ENCODE measurements at regions not wholly inside any gene's neighbourhood (a gene's known extent, or its start where the extent isn't known, plus 50 kb on each side); places are given as distances from the start of the nearest gene placed in this dataset.

- peak; percentile 1 for DNase-seq (ENCODE audit: low read depth)
Observed at GRCh38 chr14:40599725-40600124, 1007.0 kb upstream of the LRFN5 start.

GRCh38 chr14:40581264-40581663 is 1025.4 kb upstream of the LRFN5 start:
- DNase-seq (ENCODE audit: low read depth): no peak

DNA sequence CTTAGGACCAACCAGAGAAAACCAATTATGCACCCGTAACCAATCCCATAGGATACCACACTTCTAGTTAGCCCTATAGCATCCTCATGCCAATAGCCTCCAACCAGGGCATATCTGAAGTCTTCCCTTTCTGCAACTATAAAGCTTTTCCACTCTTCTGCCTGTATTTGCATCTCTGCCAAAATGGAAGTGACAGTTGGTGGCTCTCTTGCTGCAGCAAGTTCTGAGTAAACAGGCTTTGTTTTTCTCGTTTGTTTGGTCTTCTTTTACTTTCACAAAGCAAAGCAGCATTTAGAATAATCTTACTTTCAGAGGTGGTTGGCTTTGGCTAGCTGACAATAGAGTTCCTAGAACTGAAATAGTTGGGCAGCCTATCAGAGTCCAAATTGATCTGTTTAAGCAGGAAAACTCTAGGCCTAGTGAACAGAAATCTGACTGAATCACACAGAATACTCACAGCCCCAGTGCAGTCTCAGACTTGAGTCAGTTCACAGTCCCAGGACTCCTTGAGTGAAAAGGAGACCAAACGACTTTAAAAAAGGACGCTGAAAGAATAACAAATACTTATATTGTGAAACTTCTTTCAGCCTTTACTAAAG is 1029.7 kb upstream of the LRFN5 start:
- no peak for DNase-seq (ENCODE audit: low read depth)

- no peak for DNase-seq (ENCODE audit: low read depth)
Observed at GRCh38 chr14:40574780-40575179, 1031.9 kb upstream of the LRFN5 start.

GRCh38 chr14:40525314-40525713 is 1081.4 kb upstream of the LRFN5 start:
- no peak for DNase-seq (ENCODE audit: low read depth)

GRCh38 chr14:40523123-40523522 is 1083.6 kb upstream of the LRFN5 start:
- no peak for DNase-seq (ENCODE audit: low read depth)

DNA sequence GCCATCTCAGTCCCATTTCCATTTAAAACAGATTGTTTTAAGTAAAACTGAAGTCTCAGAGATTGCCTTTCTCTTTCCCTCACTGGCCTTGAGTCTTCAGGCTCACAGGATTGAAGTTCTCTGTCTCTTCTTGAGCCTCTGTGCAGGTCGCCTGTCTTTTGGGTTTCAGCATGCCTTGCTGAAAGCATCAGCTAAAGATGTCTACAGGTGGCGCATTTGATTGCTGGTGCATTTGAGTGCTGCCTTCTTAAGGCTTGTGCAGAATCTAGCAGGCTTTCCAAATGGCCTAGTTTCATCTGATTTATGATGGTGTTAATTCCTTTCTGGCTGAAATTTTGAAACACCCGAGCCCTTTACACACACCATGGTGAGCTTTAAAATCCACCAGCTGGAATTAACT is 1062.2 kb upstream of the FBXO33 start:
- DNase-seq (ENCODE audit: low read depth): no peak

DNA sequence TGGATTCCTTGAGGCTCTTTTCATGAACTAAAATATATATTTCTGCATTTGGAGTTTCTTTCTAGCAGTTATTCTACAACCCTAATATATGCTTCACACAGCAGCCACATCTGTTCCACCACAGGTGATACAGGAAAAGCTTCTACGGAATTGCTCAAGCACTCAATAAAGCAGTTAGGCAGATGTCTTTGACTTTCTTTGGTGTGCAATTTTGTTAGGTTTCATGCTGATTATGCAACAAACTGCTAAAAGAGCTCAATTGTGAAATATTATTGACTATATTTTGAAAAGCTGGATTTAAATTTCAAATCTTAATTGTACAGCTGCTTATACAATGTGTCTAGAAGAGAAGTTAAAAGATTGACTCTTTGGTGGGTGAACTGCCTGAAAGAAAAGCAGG is 1055.6 kb upstream of the FBXO33 start:
- no peak for DNase-seq (ENCODE audit: low read depth)

- no peak for DNase-seq (ENCODE audit: low read depth)
Observed at GRCh38 chr14:40485688-40486087, 1053.5 kb upstream of the FBXO33 start.

GRCh38 chr14:40476005-40476404 is 1043.8 kb upstream of the FBXO33 start:
- no peak for DNase-seq (ENCODE audit: low read depth)

GRCh38 chr14:40467969-40468368 is 1035.7 kb upstream of the FBXO33 start:
- DNase-seq (ENCODE audit: low read depth): no peak

- DNase-seq (ENCODE audit: low read depth): no peak
Observed at GRCh38 chr14:40464531-40464930, 1032.3 kb upstream of the FBXO33 start.

DNA sequence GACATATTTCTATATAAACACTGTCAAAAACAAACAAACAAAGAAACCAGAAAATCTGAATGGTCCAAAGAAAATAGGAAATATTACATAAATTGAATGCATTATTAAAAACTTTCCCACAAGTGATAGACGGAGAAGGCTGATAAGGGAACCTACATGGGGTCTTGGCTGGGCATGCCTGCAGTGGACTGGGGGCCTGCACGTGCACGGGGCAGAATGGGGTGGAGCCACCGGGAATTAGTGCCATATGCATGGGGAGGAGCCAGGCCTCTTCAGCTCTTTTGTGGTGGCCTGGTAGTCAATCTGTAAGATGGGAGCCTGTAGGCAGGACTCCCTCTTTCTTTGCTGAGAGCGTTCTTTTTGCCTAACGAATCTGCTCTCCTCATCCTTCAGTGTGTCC is 1031.7 kb upstream of the FBXO33 start:
- no peak for DNase-seq (ENCODE audit: low read depth)

DNA sequence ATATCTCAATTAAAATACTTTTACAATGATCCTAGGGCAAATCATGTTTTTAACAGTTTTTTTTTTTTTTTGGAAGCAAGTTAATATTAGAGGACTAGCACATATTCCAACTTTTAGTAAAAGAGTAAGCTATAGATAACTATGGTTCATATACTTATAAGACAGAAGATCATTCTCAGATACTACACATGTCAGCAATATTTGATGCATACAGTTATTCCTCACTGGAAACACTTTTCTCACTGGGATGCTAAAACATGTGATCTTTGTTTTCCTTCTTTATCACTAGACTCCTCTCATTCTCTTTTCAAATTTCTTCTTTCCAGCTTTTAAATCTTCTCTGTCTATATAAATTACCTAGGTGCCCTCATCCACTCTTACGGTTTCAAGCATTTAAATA is 1020.4 kb upstream of the FBXO33 start:
- DNase-seq (ENCODE audit: low read depth): no peak

DNA sequence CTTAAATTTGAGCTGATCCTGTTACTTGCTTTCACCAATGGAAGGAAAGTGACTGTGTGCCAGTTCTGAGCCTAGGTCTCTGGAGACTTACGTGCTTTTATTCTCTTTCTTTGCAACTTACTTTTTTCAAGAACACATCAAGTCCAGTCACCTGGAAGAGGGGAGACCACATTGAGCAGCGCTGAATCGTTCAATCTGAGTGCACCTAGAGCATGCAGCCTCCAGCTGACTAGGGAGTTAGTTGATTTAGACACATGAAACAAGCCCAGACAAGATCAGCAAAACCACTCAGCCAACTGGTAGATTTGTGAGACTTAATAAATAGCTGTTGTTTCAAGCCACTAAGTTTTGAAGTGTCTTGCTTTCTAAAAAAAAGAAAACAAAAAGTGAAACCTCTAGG is 1014.8 kb upstream of the FBXO33 start:
- DNase-seq (ENCODE audit: low read depth): no peak

DNA sequence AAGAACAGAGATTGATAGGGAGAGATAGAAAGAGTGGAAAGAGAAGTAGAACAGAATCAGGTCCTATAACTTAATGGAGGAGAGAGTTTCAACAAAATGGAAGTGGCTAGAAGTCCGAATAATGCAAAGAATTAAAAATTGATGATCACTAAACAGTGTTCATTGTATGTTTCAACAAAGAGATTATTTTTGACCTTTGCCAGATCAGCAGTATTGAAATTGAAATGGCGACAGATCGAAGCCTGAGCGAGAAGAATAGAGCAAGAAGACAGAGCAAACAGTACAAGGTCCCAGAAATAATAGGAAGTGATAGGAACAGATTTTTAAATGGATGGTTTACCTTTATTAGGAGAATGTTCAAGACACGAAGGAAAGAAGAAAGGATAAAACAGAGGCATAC is 1012.8 kb upstream of the FBXO33 start:
- DNase-seq (ENCODE audit: low read depth): no peak

GRCh38 chr14:40436551-40436950 is 1004.3 kb upstream of the FBXO33 start:
- no peak for DNase-seq (ENCODE audit: low read depth)

DNA sequence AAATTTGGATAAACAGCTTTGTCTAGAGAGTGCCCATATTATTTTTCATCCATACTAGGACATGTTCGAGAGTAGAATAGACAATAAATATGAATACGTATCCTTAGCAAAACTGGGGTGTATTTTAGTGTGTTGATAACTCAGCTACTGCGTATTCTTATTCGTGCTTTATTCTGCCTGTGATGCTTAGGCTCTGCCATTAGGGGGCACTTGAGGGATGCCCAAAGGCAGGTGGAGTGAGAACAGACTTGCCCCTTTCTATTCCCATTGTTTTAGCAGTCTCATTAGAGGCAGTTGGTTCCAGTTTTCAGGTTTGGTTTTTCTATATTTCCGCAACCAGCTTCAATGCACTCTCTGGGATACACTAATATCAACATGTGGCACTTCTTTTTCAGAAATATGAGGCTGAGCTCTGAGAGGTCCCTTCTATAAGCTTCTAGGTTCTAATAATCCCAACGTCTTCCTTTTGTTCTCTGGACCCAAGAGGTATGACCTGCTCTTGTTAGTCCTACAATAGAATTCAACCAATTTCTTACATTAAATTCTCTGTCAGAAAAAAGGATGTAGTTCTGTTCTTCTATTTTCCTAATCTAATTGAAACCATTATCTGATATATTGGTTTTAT is 985.7 kb upstream of the FBXO33 start:
- DNase-seq (ENCODE audit: low read depth): peak; percentile 58

- DNase-seq (ENCODE audit: low read depth): no peak
Observed at GRCh38 chr14:40416565-40416964, 984.3 kb upstream of the FBXO33 start.

DNA sequence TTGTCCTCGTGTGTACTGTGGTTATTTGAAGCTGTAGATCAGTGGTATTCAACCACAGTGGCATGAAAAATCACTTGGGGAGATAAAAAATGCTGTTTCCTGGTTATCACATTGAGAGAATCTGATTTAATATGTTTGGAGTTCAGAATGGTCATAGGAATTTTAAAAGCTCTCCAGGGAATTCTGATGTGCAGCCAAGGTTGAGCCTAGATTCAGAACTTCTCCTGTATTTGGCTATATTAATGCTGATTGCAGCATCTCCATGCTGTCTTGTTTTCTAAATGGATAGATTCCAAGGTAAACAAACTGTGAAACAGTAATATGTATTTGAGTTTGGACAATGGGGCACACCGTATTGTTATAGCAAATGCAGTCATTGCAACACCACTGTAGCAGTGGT is 982.2 kb upstream of the FBXO33 start:
- DNase-seq (ENCODE audit: low read depth): no peak

DNA sequence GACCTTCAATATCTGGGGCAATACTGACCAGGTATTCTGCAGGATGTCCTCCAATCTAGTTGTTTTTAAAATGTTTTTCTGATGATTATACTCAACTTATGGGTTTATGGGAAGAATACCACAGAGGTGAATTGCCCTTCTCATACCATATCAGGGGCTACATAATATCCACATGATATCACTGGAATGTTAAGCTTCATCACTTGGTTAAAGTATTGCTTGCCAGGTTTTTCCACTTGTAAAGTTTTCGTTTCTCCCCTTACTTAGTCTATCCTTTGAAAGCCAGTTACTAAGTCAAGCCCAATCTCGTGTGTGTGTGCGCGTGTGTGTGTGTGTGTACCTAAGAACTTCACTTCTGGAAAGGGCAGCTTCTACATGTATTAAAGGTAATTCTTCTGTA is 980.9 kb upstream of the FBXO33 start:
- no peak for DNase-seq (ENCODE audit: low read depth)

DNA sequence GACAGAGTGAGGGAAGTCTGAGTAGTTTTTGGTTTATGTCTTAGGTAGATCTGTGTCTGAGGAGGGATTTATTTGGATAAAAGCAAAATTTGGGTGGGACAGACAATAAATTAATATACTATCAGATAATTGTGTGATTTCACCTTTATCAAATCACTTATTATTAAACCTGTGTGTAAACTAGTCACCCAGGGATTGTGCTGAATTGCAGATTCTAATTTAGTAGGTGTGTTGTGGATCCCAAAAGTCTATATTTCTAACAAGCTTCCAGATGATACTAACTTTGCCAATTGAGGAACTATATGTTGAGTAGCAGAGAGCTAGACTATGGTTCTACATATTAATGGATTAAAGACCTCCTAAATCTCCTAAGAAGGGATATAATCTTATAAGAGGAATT is 978.5 kb upstream of the FBXO33 start:
- DNase-seq (ENCODE audit: low read depth): no peak

GRCh38 chr14:40402957-40403356 is 970.7 kb upstream of the FBXO33 start:
- no peak for DNase-seq (ENCODE audit: low read depth)

- DNase-seq (ENCODE audit: low read depth): no peak
Observed at GRCh38 chr14:40398981-40399380, 966.7 kb upstream of the FBXO33 start.

All from HT1080 (cell line).